GM18502 (cell line): ENCODE measurements at regions not wholly inside any gene's neighbourhood (a gene's known extent, or its start where the extent isn't known, plus 50 kb on each side); places are given as distances from the start of the nearest gene placed in this dataset.

Experiments
- ATAC-seq: cut with Tn5 transposase; IDR thresholded peaks from one replicate; pipeline ENCODE4 v1.9.1; 2021; ENCODE audit warnings: mild to moderate bottlenecking; ENCODE audit not compliant: unreplicated experiment, poor library complexity

GRCh38 chr5:159632866-159633265 lies 283.4 kb upstream of the ADRA1B start:
- ATAC-seq: no peak

- ATAC-seq: no peak
Measured at GRCh38 chr5:159638481-159638880, 277.8 kb upstream of the ADRA1B start.

GRCh38 chr5:159638954-159639559 lies 277.2 kb upstream of the ADRA1B start:
- ATAC-seq: no peak

DNA sequence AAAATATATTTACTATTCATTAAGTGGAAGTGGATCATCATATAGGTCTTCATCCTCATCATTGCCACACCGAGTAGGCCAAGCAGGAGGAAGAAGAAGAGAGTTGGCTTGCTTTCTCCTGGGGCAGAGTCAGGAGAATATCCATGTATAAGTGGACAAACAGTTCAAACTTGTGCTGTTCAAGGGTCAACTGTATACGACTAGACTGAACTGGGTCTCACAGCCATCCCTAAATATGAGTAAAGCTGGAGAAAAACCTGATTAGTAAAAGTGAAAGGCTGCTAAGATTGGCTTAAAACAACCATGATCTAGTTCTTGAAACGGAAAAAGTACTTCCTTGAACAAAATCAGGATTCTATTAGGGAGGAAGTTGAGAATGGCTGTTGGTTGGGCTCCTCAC lies 276.7 kb upstream of the ADRA1B start:
- no peak for ATAC-seq

DNA sequence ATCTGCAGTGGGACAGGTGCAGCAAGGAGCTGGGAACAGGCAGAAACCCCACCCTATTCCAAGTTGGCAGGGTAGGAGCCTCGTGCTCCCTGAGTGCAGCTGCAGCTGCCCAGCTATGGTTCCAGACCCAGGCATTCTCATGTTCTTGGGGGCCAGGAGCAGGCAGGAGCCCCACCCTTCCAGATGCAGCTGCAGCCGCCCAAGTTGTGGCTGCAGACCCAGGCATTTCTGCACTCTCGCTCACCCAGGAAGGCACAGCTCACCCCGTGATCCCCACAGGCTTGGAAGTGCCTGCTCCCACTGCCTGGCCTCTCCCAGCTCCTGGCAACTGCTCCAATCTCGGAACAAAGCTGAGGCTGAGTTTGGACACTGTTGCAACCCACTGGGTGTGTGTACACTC lies 275.8 kb upstream of the ADRA1B start:
- no peak for ATAC-seq

DNA sequence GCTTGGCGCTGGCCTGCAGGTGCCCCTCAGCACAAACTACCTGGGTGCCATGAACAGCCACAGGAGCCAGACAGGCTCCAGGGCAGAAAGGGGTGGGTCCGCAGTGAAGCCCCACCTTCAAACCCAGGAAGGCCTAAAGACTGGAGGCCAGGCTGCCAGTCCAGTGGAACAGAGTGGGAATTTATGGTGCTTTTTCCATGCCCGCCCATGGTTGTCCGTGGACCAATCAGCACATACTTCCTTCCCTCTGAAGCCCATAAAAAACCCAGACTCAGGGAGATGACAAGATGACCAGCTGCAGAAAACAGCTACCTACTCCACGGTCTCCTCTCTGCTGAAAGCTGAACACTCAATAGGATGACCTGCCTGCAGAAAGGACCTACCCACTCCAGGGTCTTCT lies 275.4 kb upstream of the ADRA1B start:
- no peak for ATAC-seq

DNA sequence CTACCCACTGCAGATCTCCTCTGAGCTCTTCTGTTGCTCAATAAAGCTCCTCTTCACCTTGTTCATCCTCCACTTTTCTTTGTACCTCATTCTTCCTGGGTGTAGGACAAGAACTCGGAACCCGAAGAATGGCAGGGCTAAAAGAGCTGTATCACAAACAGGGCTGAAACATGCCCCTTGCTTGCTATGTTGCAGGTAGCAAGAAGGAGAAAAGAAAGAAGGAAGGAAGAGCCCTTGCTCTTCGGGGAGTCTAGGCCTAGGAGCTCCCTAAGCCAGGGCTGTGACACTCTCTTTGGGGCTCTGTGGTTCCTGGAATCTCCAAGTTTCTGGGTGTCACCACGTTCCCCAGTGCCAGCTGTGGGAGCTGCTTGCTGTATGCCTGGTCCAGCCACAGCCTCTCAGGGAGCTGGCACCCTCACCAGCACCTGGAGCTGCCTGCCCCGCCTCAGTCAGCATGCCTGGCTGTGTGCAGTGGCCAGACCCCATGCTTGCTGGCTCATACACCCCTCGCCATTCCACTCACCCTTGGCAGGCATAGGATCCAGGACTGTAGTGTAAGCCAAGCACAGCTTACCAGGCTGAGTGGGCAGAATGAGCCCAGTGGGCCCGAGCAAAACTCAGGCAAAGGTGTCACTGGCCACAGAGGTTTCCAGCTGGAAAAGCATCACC lies 274.8 kb upstream of the ADRA1B start:
- no peak for ATAC-seq

DNA sequence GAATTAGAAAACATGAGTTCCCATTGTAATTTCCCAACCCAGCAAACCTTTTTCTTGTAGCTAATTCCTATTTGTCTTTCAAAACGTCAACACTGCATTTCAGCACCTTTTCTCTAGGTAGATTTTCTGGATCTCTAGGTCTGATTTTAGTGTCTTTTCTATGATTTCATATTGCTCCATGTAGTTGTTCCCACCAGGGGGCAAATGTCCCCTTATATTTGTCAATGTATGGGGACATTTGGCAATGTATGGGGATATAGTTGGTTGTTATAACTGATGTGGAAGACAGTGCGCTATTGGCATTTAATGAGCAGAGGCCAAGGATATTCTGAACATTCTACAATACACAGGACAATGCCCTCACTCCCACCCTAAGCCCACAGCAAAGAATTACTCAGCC lies 273.9 kb upstream of the ADRA1B start:
- no peak for ATAC-seq

DNA sequence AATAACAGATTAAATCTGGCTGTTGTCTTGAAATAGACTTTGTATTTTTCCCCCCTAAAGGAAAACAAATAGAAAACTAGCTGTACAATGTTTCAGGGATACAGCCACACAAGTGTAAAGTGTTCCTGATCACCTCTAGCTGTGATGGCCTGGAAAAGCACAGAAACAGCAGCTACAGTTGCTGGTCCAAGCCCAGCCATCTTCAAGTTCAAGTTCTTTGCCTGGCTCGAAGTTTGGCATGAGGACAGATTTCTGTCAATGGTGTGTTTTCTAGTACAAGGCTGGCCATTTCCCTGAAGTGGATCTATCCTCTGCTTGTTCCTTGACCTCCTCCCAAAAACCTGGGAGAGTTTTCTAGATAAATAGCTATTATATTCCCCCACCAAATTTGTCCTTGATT lies 272.2 kb upstream of the ADRA1B start:
- ATAC-seq: no peak

GRCh38 chr5:159645179-159645846 lies 271.0 kb upstream of the ADRA1B start:
- no peak for ATAC-seq

GRCh38 chr5:159650803-159651202 lies 265.5 kb upstream of the ADRA1B start:
- ATAC-seq: no peak

GRCh38 chr5:159655757-159656409 lies 260.4 kb upstream of the ADRA1B start:
- ATAC-seq: no peak

DNA sequence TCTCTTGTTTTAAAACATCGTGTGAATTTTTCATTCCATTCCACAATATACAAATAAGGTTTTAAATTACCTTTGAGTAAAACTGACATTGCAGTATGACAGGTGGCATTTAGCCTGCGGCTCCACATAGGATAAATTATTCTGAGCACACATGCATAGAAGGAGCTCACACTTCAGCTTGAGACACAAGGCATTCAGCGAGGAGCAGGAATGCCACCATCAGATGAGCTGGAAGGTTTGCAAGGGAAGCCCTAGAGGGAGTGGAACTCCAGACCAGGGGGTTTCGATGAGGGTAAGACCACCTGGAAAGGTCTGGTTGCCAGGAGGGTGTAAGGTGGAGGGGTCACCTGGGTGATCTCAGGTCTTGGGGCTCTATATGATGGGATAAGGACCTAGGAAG lies 259.0 kb upstream of the ADRA1B start:
- ATAC-seq: no peak

GRCh38 chr5:159657771-159658170 lies 258.5 kb upstream of the ADRA1B start:
- no peak for ATAC-seq

- no peak for ATAC-seq
Measured at GRCh38 chr5:159658266-159658925, 257.9 kb upstream of the ADRA1B start.

DNA sequence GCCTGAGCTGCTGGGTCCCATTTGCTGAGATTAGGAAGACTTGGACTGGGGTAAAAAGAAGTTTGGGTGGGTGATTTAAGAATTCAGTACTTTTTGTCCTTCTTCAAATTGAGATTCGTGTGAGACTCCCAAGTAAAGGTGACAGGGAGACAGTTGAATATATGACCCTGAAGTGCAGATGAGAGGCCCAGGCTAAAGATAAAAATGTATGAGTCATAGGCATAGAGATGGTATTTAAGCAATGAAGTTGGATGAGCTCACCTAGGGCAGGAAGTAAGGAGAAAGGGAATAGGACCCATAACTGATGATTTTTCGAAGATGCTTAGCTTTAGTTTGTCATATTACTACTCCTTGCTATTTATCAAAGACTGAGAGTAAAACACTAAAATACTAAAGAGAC lies 255.9 kb upstream of the ADRA1B start:
- no peak for ATAC-seq

GRCh38 chr5:159663986-159664385 lies 252.3 kb upstream of the ADRA1B start:
- no peak for ATAC-seq

DNA sequence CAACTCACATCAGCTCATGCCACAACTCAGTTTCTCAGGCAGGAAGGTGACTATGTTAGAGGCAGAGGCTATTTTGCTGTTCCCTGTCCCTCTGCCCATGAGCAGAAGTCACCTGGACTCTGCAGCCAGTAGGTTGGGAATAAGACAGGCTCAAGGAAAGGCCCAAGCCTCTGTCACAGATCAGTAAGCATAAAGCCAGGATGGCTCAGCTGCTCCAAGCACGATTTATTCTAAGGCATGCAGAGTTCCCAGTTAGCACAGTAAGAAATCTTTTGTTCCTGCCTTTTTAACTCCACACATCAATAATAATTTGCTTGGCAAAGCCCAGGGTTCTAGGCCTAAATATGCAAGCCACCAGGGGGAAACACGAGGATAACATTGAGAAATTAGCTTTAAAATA lies 249.0 kb upstream of the ADRA1B start:
- ATAC-seq: no peak

GRCh38 chr5:159668556-159668955 lies 247.7 kb upstream of the ADRA1B start:
- ATAC-seq: no peak

- no peak for ATAC-seq
Measured at GRCh38 chr5:159669559-159669958, 246.7 kb upstream of the ADRA1B start.

GRCh38 chr5:159671886-159672285 lies 244.4 kb upstream of the ADRA1B start:
- ATAC-seq: no peak
